Retina (tissue), 1 donor: ENCODE measurements at regions not wholly inside any gene's neighbourhood (a gene's known extent, or its start where the extent isn't known, plus 50 kb on each side); places are given as distances from the start of the nearest gene placed in this dataset.

Experiments
- DNase-seq: peaks from one replicate; pipeline ENCODE4 v3.0.0-alpha.2; 2016

GRCh38 chr9:13627502-13627901, 348.0 kb upstream of the MPDZ start:
- DNase-seq, result no peak

- no peak for DNase-seq
These were observed 347.6 kb upstream of the MPDZ start for GRCh38 chr9:13627071-13627470.

GRCh38 chr9:13626601-13627000, 347.1 kb upstream of the MPDZ start:
- DNase-seq, result no peak

- no peak for DNase-seq
These were observed 342.5 kb upstream of the MPDZ start for GRCh38 chr9:13621872-13622564.

- no peak for DNase-seq
These were observed 337.1 kb upstream of the MPDZ start for GRCh38 chr9:13616491-13617035.

GRCh38 chr9:13615660-13616490, 336.4 kb upstream of the MPDZ start:
- DNase-seq, result no peak

- no peak for DNase-seq
These were observed 334.6 kb upstream of the MPDZ start for GRCh38 chr9:13614060-13614459.

GRCh38 chr9:13613296-13613695, 333.8 kb upstream of the MPDZ start:
- DNase-seq, result no peak

GRCh38 chr9:13608451-13608850, 329.0 kb upstream of the MPDZ start:
- peak; percentile 48 for DNase-seq

GRCh38 chr9:13607481-13608441, 328.3 kb upstream of the MPDZ start:
- peak; percentile 66 for DNase-seq

GRCh38 chr9:13606586-13606985, 327.1 kb upstream of the MPDZ start:
- no peak for DNase-seq

- DNase-seq, result no peak
These were observed 324.4 kb upstream of the MPDZ start for GRCh38 chr9:13603921-13604320.

- DNase-seq, result no peak
These were observed 319.2 kb upstream of the MPDZ start for GRCh38 chr9:13598738-13599137.

- no peak for DNase-seq
These were observed 317.9 kb upstream of the MPDZ start for GRCh38 chr9:13597427-13597826.

GRCh38 chr9:13597004-13597403, 317.5 kb upstream of the MPDZ start:
- DNase-seq, result no peak

GRCh38 chr9:13596383-13596970, 317.0 kb upstream of the MPDZ start:
- no peak for DNase-seq

GRCh38 chr9:13590996-13591395, 311.5 kb upstream of the MPDZ start:
- DNase-seq, result no peak

- no peak for DNase-seq
These were observed 309.7 kb upstream of the MPDZ start for GRCh38 chr9:13589034-13589737.

- no peak for DNase-seq
These were observed 308.9 kb upstream of the MPDZ start for GRCh38 chr9:13588151-13589033.

GRCh38 chr9:13587571-13587970, 308.1 kb upstream of the MPDZ start:
- DNase-seq, result no peak
